ENCODE measurements at regions not wholly inside any gene's neighbourhood (a gene's known extent, or its start where the extent isn't known, plus 50 kb on each side); places are given as distances from the start of the nearest gene placed in this dataset.

DNA sequence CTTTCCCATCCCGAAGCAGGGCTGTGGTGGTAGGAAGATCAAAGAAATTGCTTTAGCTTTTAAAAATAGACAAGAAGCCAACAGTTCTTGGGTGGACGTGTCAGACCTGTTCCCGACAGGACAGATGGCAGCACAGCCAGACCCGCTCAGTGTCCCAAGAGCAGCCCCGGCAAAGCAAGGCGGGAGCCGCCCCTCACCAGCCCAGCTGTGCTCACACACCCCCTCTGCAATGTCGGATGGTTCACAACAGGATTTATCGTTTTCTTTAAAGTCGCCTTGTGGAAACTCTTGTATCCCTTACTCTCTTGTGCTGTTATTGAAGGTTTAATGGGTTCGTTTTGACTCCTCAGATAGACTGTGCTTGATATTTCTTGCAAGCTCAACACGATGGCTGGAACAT is 302.4 kb downstream of the THBS2 start:
- no peak for DNase-seq
- H3K4me3 ChIP-seq (ENCODE audit: low read depth in 1 of 2, low read length in 2 of 2), result no peak overlapping the region
- H3K4me1 ChIP-seq (ENCODE audit: insufficient read depth, low read length), result no peaks in the 10 kb centered on the region
- H3K9ac ChIP-seq (ENCODE audit: low read depth, low read length), result no peak overlapping the region
- H3K4me2 ChIP-seq (ENCODE audit: insufficient read depth, low read length), result no peak overlapping the region
- no peak for ATAC-seq (ENCODE audit: insufficient read depth, low read depth)
- H3K9me3 ChIP-seq (ENCODE audit: insufficient read depth, low read length, severe bottlenecking), result no peaks in the 10 kb centered on the region
- H3K27me3 ChIP-seq (ENCODE audit: insufficient read depth, low read length, poor library complexity), result peaks cover 2% of the 10 kb centered on the region
- H3K79me2 ChIP-seq (ENCODE audit: insufficient read depth, low read length), result no peaks in the 10 kb centered on the region
- no peak overlapping the region for H2AFZ ChIP-seq (ENCODE audit: low read depth, low read length)
- H4K20me1 ChIP-seq (ENCODE audit: insufficient read depth, low read length), result no peaks in the 10 kb centered on the region
- H3K36me3 ChIP-seq (ENCODE audit: insufficient read depth, low read length), result no peaks in the 10 kb centered on the region
- H3K27ac ChIP-seq (ENCODE audit: low read length), result no peak overlapping the region
- TF ChIP-seq CTCF (IDR thresholded peaks at IDR 0.05; ENCODE audit: borderline replicate concordance, extremely low read depth, low read length, poor library complexity, severe bottlenecking) (no peak), EZH2 (IDR thresholded peaks at IDR 0.05; ENCODE audit: borderline replicate concordance, low read depth, low read length, severe bottlenecking) (no peak)

DNA sequence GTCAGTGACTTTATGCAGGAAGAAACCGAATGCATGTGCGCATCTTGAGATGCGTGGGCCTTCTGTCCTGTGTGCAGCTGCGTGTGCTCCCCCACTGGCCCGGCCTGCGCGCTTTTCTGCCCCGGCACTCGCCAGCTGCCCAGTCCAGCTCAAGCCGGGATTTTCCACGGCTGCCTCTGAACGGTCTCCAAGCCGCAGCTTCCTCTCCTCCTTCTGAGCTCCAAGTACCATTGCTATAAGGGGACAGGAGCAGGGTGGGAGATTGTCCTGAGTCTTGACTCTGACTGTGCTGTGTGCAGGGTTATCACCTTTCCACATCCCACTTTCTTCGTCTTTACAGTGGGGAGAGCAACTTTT is 302.8 kb downstream of the THBS2 start:
- no peak overlapping the region for H3K4me3 ChIP-seq (ENCODE audit: low read depth in 1 of 2, low read length in 2 of 2)
- ATAC-seq (ENCODE audit: insufficient read depth, low read depth) (no peak), DNase-seq (no peak)
- no peak overlapping the region for H2AFZ ChIP-seq (ENCODE audit: low read depth, low read length)
- no peaks in the 10 kb centered on the region for H3K36me3 ChIP-seq (ENCODE audit: insufficient read depth, low read length)
- peaks cover 2% of the 10 kb centered on the region for H3K27me3 ChIP-seq (ENCODE audit: insufficient read depth, low read length, poor library complexity)
- H3K4me1 ChIP-seq (ENCODE audit: insufficient read depth, low read length), result no peaks in the 10 kb centered on the region
- H4K20me1 ChIP-seq (ENCODE audit: insufficient read depth, low read length), result no peaks in the 10 kb centered on the region
- H3K79me2 ChIP-seq (ENCODE audit: insufficient read depth, low read length), result no peaks in the 10 kb centered on the region
- H3K9me3 ChIP-seq (ENCODE audit: insufficient read depth, low read length, severe bottlenecking), result no peaks in the 10 kb centered on the region
- no peak overlapping the region for H3K9ac ChIP-seq (ENCODE audit: low read depth, low read length)
- H3K27ac ChIP-seq (ENCODE audit: low read length), result no peak overlapping the region
- TF ChIP-seq EZH2 (IDR thresholded peaks at IDR 0.05; ENCODE audit: borderline replicate concordance, low read depth, low read length, severe bottlenecking), result no peak
- no peak for TF ChIP-seq CTCF (IDR thresholded peaks at IDR 0.05; ENCODE audit: borderline replicate concordance, extremely low read depth, low read length, poor library complexity, severe bottlenecking)
- H3K4me2 ChIP-seq (ENCODE audit: insufficient read depth, low read length), result no peak overlapping the region

DNA sequence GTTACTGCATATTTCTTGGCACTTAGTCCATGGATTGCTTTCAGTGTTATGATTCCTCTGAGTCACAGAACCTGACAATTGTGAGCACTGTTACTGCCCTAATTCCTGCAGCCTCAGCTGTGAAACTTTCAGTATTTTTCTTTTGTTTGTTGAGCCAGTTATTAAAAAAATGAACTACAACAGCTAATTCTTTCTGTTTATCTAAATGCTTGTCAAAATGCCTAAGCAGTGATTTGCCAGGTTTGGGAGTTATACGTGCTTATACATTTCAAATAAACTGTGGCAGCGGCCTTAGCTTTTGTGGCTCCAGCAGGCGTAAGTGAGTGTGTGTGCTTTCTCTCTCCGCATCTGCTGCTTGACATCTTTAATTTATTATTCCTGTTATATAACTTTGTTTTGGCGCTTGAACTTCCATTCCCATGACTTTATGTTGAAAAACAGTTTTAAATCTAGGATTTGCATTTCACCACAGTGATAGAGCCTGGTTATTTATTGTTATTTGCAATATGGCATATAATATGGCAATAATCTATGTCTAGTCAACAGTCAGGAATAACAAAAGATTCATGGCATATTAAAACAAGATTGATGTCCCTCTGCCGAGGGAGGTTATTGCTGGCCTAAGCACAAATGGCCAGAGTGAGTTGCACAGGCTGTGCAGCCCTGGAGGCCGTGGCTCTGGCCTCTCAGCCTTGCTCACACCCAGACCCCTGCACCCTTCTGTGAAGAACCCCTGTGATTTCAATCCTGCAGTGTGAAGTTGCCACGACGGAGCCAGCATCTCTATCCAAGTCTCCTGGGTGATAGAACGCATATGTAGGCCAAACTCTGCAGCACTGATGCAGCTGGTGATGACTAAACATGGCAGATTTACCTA is 303.4 kb downstream of the THBS2 start:
- no peak overlapping the region for H3K9ac ChIP-seq (ENCODE audit: low read depth, low read length)
- no peak for TF ChIP-seq CTCF (IDR thresholded peaks at IDR 0.05; ENCODE audit: borderline replicate concordance, extremely low read depth, low read length, poor library complexity, severe bottlenecking)
- TF ChIP-seq EZH2 (IDR thresholded peaks at IDR 0.05; ENCODE audit: borderline replicate concordance, low read depth, low read length, severe bottlenecking), result no peak
- no peaks in the 10 kb centered on the region for H3K36me3 ChIP-seq (ENCODE audit: insufficient read depth, low read length)
- DNase-seq (no peak), ATAC-seq (ENCODE audit: insufficient read depth, low read depth) (no peak)
- no peaks in the 10 kb centered on the region for H3K4me1 ChIP-seq (ENCODE audit: insufficient read depth, low read length)
- no peaks in the 10 kb centered on the region for H3K9me3 ChIP-seq (ENCODE audit: insufficient read depth, low read length, severe bottlenecking)
- H3K4me3 ChIP-seq (ENCODE audit: low read depth in 1 of 2, low read length in 2 of 2), result no peak overlapping the region
- peaks cover 2% of the 10 kb centered on the region for H3K27me3 ChIP-seq (ENCODE audit: insufficient read depth, low read length, poor library complexity)
- no peak overlapping the region for H3K27ac ChIP-seq (ENCODE audit: low read length)
- no peak overlapping the region for H3K4me2 ChIP-seq (ENCODE audit: insufficient read depth, low read length)
- no peaks in the 10 kb centered on the region for H3K79me2 ChIP-seq (ENCODE audit: insufficient read depth, low read length)
- H2AFZ ChIP-seq (ENCODE audit: low read depth, low read length), result no peak overlapping the region
- H4K20me1 ChIP-seq (ENCODE audit: insufficient read depth, low read length), result no peaks in the 10 kb centered on the region
